NCI-H510A (cell line): ENCODE measurements at regions not wholly inside any gene's neighbourhood (a gene's known extent, or its start where the extent isn't known, plus 50 kb on each side); places are given as distances from the start of the nearest gene placed in this dataset.
"Not testable (repeated sequence)": the region's sequence is repeated elsewhere in the genome, so short reads cannot be mapped to it uniquely, and the experiment has no call there.

Experiments used
- DNase-seq: peaks from one replicate; lab custom pipeline; 2025; lab: John Stamatoyannopoulos, UW

- DNase-seq = no peak
Measured at GRCh38 chr12:67455236-67455635, 186.1 kb downstream of the CAND1 start.

- no peak for DNase-seq
Measured at GRCh38 chr12:67456431-67456901, 187.3 kb downstream of the CAND1 start.

GRCh38 chr12:67457136-67457535, 188.0 kb downstream of the CAND1 start:
- DNase-seq = no peak

- no peak for DNase-seq
Measured at GRCh38 chr12:67457778-67458665, 188.9 kb downstream of the CAND1 start.

- no peak for DNase-seq
Measured at GRCh38 chr12:67459173-67459572, 189.4 kb upstream of the DYRK2 start.

GRCh38 chr12:67459578-67459977, 189.0 kb upstream of the DYRK2 start:
- no peak for DNase-seq

- no peak for DNase-seq
Measured at GRCh38 chr12:67460388-67460787, 188.2 kb upstream of the DYRK2 start.

- no peak for DNase-seq
Measured at GRCh38 chr12:67468549-67469245, 179.8 kb upstream of the DYRK2 start.

GRCh38 chr12:67469666-67470065, 178.9 kb upstream of the DYRK2 start:
- peak; percentile 15 for DNase-seq

- DNase-seq = no peak
Measured at GRCh38 chr12:67471810-67472209, 176.7 kb upstream of the DYRK2 start.

- DNase-seq = peak; percentile 18
Measured at GRCh38 chr12:67472539-67472938, 176.0 kb upstream of the DYRK2 start.

- DNase-seq = no peak
Measured at GRCh38 chr12:67474934-67475620, 173.5 kb upstream of the DYRK2 start.

- no peak for DNase-seq
Measured at GRCh38 chr12:67475725-67476124, 172.8 kb upstream of the DYRK2 start.

- no peak for DNase-seq
Measured at GRCh38 chr12:67477681-67478265, 170.8 kb upstream of the DYRK2 start.

GRCh38 chr12:67482751-67483661, 165.5 kb upstream of the DYRK2 start:
- DNase-seq = peak; percentile 67

- DNase-seq = no peak
Measured at GRCh38 chr12:67483871-67484554, 164.5 kb upstream of the DYRK2 start.

GRCh38 chr12:67484791-67485480, 163.6 kb upstream of the DYRK2 start:
- no peak for DNase-seq

- DNase-seq = no peak
Measured at GRCh38 chr12:67486671-67487070, 161.9 kb upstream of the DYRK2 start.

- not testable (repeated sequence) for DNase-seq
Measured at GRCh38 chr12:67488349-67488748, 160.2 kb upstream of the DYRK2 start.

GRCh38 chr12:67489007-67489406, 159.5 kb upstream of the DYRK2 start:
- no peak for DNase-seq
